ENCODE measurements at regions not wholly inside any gene's neighbourhood (a gene's known extent, or its start where the extent isn't known, plus 50 kb on each side); places are given as distances from the start of the nearest gene placed in this dataset.

- no peak overlapping the region for H2AFZ ChIP-seq (ENCODE audit: low read length)
- H2AK5ac ChIP-seq (ENCODE audit: insufficient read length, low read length) = no peak overlapping the region
These were observed 76.4 kb downstream of the LSM3 start for GRCh38 chr3:14254812-14255702.

More at GRCh38 chr3:14254812-14255702, 76.4 kb downstream of the LSM3 start:
- Histone ChIP-seq H2BK15ac (ENCODE audit: low read depth, low read length) (no peak overlapping the region), H3K4ac (ENCODE audit: low read depth, low read length) (no peak overlapping the region), H2BK5ac (ENCODE audit: insufficient read length, low read length) (no peak overlapping the region), H2BK20ac (ENCODE audit: low read depth, low read length, poor library complexity, severe bottlenecking) (no peak overlapping the region), H3K27me3 (ENCODE audit: insufficient read depth, low read length) (0 out of 2 replicates have a peak, but pooled peaks cover 3% of the 10 kb centered on the region), H4K8ac (replicated peaks; ENCODE audit: insufficient read length, low read depth, low read length) (no peak overlapping the region), H3K23me2 (ENCODE audit: insufficient read length, low read depth, low read length, poor library complexity, severe bottlenecking) (no peaks in the 10 kb centered on the region), H3K56ac (ENCODE audit: insufficient read length, low read depth, low read length) (no peak overlapping the region), H4K20me1 (ENCODE audit: control insufficient read depth, insufficient read depth, insufficient read length) (no peaks in the 10 kb centered on the region), H3K4me1 (ENCODE audit: insufficient read depth, low read length) (no peaks in the 10 kb centered on the region), H3K27ac (ENCODE audit: insufficient read length, low read depth, low read length) (no peak overlapping the region), H2BK120ac (ENCODE audit: low read depth, low read length, poor library complexity, severe bottlenecking) (no peak overlapping the region), H4K91ac (ENCODE audit: insufficient read length, low read depth, low read length) (no peak overlapping the region), H3K9ac (ENCODE audit: extremely low read depth, insufficient read length, low read length) (no peak overlapping the region), H3K18ac (ENCODE audit: insufficient read length, low read depth, low read length) (no peak overlapping the region), H2BK12ac (ENCODE audit: insufficient read length, low read depth, low read length) (no peak overlapping the region), H3K79me1 (ENCODE audit: insufficient read depth, low read depth, low read length, poor library complexity, severe bottlenecking) (no peaks in the 10 kb centered on the region), H4K5ac (ENCODE audit: insufficient read length, low read depth, low read length) (no peak overlapping the region), H3K14ac (ENCODE audit: insufficient read depth, low read length) (no peak overlapping the region), H3K23ac (ENCODE audit: insufficient read length, low read depth, low read length) (no peak overlapping the region), H3K4me2 (ENCODE audit: insufficient read depth, insufficient read length, low read length) (no peak overlapping the region), H3K79me2 (ENCODE audit: insufficient read depth, low read length) (no peaks in the 10 kb centered on the region), H3T11ph (ENCODE audit: low read length) (no peak overlapping the region), H3K9me3 (ENCODE audit: control insufficient read depth, low read depth, low read length) (no peaks in the 10 kb centered on the region)
- Mint-ChIP-seq H3K9me3 (no peaks in the 10 kb centered on the region), H3K36me3 (ENCODE audit: insufficient read depth in 1 of 3, low read depth in 3 of 3) (no peaks in the 10 kb centered on the region), H3K27me3 (ENCODE audit: low read depth) (peaks cover 11% of the 10 kb centered on the region), H3K4me3 (no peak overlapping the region), H3K27ac (peak overlapping the region in 1 of 3 experiments; percentile 80; a peak in 1 of 7 replicates), H3K4me1 (peaks cover 10 to 11% of the 10 kb centered on the region in 2 experiments)
- DNase-seq = no peak
- TF ChIP-seq, protein P1, sequence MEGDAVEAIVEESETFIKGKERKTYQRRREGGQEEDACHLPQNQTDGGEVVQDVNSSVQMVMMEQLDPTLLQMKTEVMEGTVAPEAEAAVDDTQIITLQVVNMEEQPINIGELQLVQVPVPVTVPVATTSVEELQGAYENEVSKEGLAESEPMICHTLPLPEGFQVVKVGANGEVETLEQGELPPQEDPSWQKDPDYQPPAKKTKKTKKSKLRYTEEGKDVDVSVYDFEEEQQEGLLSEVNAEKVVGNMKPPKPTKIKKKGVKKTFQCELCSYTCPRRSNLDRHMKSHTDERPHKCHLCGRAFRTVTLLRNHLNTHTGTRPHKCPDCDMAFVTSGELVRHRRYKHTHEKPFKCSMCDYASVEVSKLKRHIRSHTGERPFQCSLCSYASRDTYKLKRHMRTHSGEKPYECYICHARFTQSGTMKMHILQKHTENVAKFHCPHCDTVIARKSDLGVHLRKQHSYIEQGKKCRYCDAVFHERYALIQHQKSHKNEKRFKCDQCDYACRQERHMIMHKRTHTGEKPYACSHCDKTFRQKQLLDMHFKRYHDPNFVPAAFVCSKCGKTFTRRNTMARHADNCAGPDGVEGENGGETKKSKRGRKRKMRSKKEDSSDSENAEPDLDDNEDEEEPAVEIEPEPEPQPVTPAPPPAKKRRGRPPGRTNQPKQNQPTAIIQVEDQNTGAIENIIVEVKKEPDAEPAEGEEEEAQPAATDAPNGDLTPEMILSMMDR (conservative IDR thresholded peaks at IDR 0.05) = no peak
- WGBS (ENCODE audit: extremely low coverage, insufficient read length, low lambda C conversion rate) = 89% methylated on average over 7 of the region's 9 CpGs
